ENCODE measurements at regions not wholly inside any gene's neighbourhood (a gene's known extent, or its start where the extent isn't known, plus 50 kb on each side); places are given as distances from the start of the nearest gene placed in this dataset.

DNA sequence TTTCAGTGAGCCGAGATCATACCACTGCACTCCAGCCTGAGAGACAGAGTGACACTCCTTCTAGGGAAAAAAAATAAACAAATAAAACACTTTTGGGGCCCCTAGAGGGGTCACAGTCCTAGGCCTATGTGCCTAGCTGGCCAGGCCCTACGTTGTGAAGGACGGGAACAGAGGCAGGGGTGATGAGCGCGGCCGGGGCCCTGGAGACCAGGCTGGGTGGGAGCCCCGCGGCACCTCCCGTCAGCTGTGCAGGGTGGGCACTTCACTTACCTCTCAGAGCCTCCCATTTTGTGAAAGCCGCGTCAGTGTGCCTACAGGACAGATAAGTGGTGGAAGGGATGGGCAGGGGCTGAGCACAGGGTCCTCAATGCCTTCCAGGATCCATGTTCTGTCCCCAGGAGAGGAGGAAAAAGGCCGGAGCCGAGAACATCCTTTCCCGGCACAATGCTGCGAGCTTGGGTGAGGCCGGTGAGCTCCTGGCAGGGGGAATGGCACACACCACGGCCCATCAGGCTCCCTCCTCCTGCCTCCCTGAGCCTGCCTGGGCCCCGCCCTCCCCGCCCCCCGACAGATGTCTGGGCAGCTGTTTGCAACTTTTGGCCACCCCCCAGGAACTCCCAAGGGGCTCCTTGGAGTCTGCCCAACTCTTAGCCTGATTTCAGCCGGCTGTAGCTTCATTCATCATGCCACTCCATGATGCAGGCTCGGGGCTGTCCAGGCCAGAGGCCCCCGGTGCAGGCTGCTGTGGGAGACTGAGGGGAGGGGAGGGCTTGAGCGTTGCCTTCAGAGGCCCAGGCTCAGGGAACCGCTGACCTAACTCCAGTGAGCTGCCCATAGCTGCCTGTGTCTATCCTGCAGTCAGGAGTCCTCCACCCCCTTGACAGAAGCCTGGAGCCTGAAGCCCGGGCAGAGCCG, 196.5 kb downstream of the TFCP2L1 start:
- DNase-seq, result peak; percentile 85

DNA sequence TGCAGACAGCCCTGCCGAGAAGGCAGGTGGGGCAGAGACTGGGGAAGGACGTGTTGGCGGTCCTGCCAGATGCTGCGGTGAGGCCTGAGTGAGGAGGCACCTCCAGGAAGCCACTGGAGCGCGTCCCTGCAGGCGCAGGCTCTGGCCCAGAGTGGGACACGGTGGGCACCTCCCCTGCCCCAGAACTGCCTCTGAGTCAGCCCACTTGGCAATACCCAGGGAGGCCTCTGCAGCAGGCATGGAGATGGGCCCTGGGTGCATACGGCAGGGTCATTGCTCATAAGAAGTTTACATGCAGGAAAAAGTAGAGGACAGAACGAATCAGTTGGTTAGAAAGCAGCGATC, 195.9 kb downstream of the TFCP2L1 start:
- DNase-seq, result peak; percentile 85

DNA sequence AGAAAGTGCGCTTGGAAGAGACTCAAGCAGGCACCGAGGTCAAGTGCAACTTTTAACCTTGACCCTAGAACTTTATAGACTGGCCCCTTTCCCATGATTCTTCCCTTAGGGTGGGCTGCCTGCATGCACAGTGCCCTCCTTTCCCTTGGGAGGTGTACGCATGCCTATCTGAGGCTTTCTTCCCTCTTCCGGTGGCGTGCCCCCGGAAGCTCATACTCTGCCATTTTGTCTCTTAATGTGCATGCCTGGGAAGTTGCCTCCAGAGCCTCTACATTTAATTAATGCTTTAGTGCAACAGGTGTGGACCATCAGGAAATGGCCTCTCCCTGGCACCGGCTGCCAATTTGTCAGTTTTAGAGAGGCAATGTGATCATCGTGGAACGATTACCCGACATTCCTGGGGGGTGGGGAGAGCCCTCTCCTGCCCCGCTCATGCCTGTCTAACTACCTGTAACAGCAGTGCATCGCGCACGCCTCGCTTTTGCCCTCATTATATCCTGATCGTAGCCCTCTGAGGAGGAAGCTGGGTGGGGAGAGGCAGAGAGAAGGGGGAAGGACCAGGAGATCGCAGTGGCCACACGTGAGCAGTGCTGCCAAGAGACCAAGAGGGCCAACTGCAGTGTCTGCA, 194.8 kb downstream of the TFCP2L1 start:
- DNase-seq, result no peak

DNA sequence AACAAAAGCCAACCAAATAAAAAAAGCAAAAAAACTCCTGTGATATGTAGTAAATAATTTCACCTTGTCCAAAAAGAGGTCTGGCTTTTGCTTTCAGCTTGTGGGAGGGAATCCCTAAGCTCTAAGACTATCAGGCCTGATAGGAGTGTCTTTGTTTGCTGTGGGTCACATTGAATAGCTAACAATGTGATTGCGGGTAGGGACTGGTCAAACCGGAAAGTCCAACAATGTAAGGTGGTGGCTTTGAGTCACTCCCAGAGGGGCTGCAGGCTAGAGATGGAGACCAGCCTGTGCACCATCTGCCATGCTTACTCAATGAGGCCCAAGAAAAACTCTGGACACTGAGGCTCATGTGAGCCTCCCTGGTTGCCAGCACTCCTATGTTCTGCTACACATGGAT, 192.9 kb downstream of the TFCP2L1 start:
- no peak for DNase-seq

DNA sequence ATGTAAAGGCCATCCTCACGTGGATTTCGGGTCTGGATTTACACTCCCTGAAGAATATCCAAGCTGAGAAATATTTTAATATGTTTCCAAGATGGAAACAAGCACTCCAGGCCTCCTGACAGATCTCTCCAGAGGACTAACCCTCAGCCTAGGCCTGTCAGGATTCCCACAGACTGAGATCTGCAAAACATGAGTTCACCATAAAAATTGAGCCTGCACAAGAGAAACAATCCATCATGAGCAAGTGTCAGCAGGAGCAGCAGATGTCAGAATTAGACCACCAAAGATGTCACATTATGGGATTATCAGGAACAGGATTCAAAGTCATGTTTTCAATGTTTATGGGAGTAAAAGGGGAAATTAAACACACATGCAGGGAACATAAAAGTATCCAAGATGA, 191.3 kb downstream of the TFCP2L1 start:
- DNase-seq, result peak; percentile 41

DNA sequence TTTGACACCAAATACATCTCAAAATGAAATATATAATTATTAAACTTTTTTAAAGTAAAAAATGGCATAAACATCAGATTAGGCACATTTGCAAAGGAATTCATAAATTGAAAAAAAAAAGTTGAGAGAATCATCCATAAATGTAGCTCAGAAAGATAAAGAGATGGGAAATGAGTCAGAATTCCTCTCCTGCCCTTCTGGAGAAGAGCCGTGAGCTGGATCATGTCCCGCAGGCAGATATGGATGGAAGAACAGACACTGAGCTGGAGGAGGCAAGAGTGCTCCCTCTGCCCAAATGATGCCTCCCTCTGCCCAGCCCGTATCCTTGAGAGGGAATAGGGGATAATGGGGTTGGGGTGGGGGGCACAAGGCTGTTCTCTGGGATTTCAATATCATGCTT, 190.9 kb downstream of the TFCP2L1 start:
- DNase-seq, result no peak

DNA sequence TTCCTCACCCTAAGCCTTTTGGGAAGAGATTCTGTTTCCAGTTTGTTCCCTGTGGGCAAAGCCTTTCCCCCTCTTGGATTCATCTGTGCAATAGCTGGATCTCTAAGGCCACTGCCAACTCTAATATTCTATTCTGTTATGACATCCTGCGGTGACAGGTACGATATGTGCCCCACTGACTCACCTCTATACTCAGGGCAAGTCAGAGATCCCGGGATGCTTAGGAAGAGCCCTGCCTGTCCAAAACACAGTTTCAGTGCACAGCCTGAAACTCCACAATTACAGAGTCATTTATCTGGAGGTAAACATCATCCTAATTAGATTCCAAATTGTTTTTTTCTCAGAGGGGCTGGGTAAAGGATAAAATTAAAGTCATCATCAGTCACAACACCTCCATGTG, 190.2 kb downstream of the TFCP2L1 start:
- no peak for DNase-seq

DNA sequence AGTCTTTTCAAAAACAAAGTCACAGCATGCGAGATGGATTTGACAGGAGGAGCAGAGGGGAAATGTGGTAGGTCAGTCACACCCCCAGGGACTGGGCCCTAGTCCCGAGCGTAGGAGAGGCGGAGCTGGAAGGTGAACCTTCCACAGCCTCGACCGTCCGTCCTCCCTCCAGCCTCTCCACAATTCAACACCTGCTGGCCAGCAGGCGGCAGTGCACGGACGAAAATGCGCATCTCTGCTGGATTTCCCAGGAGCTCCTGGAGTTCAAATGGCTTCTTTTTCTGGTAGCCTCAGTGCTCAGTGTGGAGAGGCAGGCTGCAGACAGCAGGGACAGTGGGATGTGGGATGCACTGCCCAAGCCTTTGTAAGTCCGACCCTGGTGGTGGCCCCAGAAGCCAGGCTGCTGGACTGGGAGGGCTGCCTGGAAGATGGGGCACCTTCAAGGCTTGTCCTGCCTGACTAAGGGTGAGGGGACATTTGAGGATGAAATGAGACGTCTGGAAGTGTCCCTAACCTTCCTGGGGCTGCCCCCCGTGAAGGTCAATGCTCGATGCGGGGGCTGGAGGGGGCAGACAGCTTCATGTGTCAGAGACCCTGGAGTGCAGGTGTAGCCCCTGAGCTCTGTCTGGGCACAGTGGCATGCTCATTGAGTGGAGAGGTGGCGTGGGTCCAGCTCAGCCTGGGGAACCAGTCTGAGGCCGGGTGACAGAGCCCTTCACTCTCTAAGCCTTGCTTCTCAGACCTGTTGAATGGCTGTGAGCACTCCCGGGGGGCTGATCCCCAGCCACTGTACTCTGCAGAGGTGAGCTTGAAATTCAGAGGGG, 189.5 kb downstream of the TFCP2L1 start:
- peak; percentile 59 for DNase-seq

DNA sequence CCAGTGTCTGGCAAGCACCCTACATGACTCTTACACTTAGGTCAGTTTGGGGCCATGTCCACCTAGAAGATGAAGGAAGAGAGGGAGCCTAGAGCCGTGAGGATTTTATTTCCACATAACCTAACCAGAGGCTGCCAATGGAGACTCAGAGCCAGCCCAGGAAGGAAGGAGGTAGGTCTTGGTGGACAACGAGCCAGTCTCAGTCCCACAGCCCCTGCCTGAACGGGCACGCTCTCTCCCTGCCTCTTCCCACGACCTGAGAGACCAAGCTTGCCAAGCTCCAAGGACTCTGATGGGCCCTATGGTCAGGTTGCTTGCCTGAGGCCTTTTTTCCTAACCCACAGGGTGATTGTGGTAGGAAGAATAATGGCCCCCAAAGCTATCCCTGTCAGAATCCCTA, 188.4 kb downstream of the TFCP2L1 start:
- no peak for DNase-seq

DNA sequence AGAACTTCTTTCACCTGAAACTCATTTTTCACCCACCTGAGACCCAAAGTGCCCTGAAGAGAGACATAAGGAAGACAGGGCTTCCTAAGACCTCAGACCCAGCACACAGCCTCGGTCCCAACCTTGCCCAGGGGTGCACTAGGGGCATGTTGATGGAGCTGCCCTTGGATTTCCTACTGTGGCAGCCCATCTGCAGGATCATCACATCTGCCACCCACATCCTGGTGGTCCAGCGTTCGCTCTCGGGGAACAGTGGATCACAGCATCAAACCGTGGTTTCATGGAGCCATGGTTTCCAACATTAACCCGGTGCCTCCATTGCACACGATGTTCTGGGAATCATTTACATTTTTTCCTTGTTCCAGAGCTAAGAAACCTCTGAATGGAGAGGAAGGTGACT, 186.4 kb downstream of the TFCP2L1 start:
- DNase-seq, result no peak

DNA sequence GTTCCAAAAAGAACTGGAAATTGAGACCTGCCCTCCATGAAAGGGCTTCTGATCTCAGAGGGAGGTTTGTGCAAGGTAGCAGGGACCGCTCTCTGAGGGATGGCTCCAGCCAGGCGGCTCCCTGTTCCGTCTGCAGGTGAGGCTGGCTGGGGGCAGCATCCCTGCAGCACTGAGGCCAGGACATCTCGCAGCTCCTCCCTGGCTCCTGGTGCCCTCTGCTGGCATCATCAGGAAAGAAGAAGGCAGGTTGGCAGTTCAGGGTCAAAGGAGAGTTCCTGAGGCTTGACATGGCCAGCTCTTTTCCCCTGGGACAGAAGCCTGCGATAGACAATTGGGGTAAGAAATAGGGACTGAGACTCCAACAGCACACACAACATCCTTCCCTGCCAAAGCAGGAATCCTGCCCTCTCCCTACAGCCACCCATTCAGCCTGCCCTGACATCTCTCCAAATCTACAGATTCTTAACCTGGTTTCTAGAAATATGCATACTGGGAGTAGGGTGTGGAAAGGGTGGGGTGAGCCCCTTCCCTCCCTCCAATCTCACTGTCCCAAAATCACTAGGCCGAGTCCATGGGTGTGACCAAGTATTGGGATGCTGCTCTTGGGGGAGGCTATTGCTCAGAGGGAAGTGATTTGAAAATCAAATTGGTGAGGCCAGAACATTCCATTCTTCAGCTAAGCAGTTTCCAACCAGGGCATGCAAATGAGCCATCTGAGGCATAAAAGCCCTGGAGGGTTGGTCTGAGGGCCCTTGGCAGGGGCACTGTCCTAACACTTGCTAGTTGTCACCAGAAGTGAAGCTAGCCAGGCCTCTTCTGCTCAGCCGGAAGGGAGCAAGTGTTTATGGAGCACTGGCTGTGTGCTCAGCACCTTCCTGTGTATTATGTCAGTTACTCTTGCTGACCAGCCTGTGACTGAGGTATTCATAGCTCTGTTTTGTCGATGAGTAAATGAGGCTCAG, 185.4 kb downstream of the TFCP2L1 start:
- peak; percentile 12 for DNase-seq

DNA sequence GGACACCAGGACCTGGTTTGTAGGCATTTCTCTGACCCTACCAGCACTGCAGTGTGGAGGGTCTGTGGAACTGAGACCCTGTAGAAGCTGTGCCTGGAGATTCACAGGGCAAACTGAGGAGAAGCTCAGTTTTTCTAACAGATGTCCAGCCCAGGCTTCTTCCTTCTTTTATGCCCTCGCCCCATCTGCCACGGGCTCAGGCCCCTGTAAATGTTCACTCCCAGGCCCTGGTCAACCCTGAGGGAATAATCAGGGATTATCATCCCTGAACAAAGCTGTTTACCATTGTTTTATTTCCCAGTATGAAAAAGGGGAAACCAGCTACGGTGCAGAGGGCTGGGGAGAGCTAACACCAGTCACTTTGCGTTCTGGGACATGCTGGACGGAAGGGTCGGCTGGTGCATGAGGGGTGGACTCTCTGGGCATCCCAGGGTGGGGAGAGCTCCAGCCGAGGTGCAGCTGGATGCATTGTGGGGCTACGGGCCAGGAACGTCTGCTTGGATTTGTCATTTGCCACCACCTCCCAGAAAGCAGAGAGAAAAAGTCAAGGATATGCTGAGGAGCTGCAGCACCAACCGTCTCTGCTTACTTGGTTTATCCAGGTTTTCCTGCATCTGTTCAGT, 183.8 kb downstream of the TFCP2L1 start:
- DNase-seq, result no peak

DNA sequence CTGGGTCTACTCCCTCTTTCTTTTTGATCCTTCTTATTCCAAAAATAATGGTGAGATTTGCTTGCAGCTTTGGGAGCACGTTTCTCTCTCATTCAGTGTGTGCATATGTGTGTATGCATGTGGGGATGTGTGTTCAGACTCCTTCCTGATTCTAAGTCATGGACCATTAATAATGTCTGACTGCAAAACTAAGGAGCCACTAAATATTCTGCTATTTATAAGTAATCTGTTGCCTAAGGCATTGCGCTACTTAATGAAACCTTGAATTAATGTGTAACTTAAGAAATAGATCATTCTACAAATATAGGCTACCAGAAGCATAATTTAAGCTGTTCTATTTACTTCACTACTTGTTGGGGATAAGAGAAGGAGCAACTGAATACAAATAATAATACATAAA, 182.1 kb downstream of the TFCP2L1 start:
- DNase-seq, result no peak

DNA sequence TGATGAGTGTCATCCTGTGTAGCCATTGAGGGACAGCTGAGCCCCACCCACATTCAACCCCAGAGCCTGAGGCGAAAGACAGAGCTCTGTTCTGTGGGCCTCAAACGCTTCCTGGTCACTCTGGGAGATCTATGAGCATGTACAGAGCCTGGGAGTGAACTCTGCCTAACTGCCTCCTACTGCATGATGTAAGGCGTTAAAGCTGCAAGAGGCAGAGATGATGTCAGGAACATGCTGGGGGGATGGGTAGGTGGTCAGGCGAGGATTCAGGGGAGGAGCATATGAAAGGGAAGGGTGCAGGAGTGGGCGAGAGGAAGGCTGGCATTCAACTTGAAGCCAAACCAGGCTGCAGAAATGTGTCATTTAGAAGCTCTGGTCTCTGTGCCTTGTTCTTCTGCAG, 181.0 kb downstream of the TFCP2L1 start:
- no peak for DNase-seq

DNA sequence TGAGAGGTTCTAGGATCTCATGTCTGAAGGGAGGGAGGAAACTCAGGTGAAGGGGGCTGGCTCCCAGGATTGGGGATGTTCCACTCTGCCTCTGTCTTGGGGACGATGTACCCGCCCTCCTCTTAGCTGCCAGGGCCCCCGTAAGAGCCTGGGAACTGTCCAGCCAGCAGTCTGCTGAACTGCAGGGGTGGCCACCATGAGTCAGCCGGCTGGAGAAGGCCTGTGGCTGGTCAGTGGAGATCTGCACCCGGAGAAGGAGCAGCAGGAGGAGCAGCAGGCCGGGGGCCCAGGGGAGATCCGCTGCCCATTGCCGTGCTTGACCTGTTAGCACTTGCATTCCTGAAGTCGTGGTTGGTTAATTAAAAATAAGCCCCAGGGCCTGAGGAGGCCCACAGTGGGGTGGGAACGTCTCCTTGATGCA, 180.3 kb downstream of the TFCP2L1 start:
- no peak for DNase-seq

DNA sequence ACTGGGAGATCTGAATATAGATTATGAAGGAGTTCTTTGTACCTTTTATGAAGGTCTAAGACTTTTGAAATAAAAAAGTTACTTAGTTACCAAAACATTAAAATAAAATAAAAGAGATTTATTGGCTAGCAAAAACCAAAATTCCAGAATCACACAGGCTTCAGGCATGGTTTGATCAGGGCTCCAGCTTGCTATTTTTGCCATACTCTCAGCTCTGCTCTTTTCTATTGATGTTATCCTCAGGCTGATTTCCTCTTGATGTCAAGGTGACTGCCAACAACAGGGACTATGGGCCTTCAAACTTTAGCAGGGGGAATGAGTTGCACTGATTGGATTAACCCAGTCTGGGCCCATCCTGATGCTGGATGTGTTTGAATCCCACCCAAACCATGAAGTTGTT, 174.1 kb downstream of the TFCP2L1 start:
- no peak for DNase-seq

DNA sequence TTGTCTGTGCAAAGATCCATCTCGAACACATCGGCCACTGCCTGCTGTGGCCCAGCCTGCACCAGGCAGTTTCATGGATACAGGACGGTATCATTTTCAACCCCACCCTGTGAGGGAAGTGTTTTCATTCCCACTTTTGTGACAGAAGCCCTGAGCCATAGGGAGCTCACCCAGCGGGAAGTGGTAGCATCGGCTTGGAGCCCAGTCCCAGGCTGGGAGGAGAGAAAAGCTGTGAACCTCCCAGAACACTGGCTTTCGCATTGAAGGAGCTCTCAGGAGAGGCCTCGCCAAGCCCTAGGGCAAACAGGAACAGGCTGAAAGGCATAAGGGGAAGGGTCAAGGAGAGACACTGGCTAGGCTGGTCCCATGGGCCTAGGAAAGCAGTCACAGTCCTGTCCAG, 166.1 kb downstream of the TFCP2L1 start:
- no peak for DNase-seq

DNA sequence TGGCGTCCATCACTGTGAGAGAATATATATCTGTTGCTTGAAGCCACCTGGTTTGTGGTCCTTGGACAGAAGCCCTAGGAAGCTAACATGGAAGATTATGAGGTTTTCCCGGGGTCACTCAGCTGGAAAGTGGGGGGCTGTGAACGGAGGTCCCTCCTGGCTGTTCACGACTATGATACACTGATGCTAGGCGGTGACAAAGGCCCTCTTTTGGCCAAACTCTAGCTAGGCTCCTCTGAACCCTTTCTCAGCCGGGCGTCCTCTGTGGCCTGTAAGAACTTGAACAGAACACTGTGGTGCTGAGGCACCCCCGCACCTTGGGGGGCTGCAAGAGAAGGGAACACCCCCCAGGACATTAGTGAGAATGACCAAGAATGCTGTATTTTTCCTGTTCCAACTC, 164.6 kb downstream of the TFCP2L1 start:
- DNase-seq, result no peak

DNA sequence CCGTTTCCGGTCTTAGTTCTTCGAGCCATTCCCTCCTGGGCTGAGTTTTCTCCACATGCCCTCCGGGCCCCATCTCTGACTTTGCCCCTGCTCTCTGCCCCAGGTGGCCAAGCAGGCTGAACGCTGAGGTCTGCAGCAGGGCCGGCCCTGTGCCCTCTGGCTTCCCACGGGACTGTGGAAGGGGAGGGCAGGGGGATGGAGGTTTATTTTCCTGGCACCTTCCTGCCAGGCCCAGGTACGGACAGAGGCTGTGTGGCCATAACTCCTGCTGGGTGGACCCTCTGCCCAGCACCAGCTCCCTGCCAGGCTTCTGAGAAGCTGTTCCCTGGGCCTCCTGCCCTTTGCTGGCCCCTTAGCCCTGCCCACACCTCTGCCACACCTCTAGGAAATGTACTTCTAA, 164.0 kb downstream of the TFCP2L1 start:
- DNase-seq, result no peak

DNA sequence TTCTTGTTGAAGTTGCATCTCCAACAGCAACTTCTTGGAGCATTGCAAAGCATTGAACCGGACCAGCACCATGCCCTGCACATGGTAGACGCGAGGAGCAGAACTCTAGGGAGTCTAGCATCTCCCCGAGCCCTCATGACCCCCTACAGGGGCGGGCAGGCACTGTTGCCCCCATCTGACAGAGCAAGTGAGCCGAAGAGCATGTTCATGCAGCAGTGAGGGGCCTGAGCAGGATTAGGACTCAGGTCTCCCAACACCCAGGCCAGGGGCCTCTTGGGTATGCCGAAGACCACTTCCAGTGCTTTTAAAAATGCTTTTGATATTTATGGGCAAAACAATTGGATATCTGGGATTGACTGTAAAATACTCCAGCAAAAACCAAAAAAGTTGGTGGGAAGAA, 163.3 kb downstream of the TFCP2L1 start:
- DNase-seq, result no peak

DNA sequence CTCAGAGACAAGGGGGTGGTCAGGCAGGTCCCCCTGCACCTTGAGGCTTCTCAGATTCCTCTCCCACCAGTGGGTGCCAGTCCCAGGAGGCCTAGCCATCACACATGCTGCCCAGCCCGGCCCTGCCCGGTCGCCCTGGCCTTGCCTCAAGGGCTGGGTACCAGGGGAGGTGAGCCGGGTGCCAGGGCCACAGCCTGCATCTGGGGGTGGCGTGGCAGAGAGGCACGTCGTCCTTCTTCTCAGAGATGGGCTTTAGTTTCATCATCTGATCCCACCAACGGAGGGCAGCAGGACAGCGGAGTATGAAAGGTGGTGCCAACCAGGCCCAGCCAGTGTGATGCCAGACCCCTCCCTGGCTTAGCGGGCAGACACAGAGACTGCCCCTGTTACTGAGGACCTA, 161.7 kb downstream of the TFCP2L1 start:
- DNase-seq, result no peak

DNA sequence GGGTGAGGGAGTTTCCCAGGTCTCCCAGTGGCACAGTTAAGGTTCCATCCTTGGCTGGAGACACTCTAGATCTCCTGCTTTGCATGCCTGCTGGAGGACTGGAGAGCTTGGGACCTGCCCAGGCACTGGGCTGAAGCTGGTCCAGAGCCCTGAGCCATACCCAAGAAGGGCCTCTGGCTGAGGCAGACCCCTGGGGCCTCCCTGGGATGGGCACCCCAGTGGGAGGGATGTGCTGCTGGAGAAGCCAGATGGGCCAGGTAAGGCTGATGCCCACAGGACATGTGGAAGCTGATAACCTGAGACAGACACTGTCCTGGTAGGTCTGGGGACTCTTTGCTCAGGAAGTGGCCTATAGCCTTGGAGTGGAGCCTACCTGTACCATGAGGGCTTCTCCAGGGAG, 160.7 kb downstream of the TFCP2L1 start:
- no peak for DNase-seq

All from NCI-H1694 (cell line).